ENCODE measurements at regions not wholly inside any gene's neighbourhood (a gene's known extent, or its start where the extent isn't known, plus 50 kb on each side); places are given as distances from the start of the nearest gene placed in this dataset.

DNA sequence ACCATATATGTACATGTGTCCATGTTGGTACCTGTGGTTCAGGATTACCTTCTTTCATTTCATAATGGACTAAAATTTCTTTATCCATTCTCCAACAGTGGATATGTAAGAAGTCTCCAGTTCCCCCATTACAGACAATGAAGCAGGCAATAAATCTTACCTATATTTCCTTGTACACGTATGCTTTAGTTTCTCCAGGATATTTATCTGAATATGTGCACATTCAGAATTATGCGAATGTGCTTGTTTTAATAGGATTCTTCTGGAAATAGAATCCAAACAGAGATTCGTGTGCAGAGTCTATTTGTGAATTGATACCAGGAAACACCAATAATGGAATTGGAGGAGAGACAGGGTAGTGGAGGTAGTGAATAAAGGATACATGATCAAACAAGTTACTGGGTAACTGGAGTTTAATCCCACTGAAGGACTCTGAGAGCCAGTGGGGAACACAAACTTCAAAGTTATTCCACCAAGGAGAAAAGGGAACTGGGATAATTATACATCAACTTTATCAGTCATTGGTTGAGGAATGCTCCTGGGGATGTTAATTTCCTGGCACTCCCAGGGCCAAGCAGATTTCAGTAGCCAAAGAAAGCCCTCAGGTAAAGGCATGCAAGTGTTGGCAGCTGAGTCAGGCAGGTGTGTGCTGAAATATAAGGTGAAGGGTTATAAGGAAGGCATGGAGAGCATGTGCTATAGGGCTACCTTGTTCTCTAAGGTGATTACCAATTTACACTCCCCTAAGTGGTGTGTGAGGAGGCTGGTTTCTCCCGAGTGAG, 374.9 kb upstream of the PBX1 start:
- 47 to 58% methylated on average over 4 of the region's 4 CpGs for WGBS, 2 experiments (ENCODE audit: low coverage in 1 of 2, low lambda C conversion rate in 2 of 2, missing lambda C conversion rate in 2 of 2)
- no peak overlapping the region for H2AFZ ChIP-seq
- no peaks in the 10 kb centered on the region for H3K9me3 ChIP-seq (ENCODE audit: low read depth)
- no peaks in the 10 kb centered on the region for H3K36me3 ChIP-seq (ENCODE audit: low read depth)
- no peaks in the 10 kb centered on the region for H3K79me2 ChIP-seq (ENCODE audit: insufficient read depth)
- H3K9me2 ChIP-seq (ENCODE audit: insufficient read depth), result no peaks in the 10 kb centered on the region; the same call in 1 of the 2 replicates
- TF ChIP-seq EZH2phosphoT487 (IDR thresholded peaks at IDR 0.05; ENCODE audit: insufficient read depth, low read depth), result no peak
- TF ChIP-seq EZH2 (IDR thresholded peaks at IDR 0.05; ENCODE audit: insufficient read depth, poor library complexity, severe bottlenecking), result no peak
- no peaks in the 10 kb centered on the region for H4K20me1 ChIP-seq (ENCODE audit: insufficient read depth)
- in situ Hi-C loops (cut with MboI), result no loop called here
- H3K27me3 ChIP-seq (replicated peaks; ENCODE audit: insufficient read depth), result no peaks in the 10 kb centered on the region; the same call in 1 of the 2 replicates
- H3F3A ChIP-seq (ENCODE audit: insufficient read depth), result no peaks in the 10 kb centered on the region
- H3K4me3 ChIP-seq, result no peak overlapping the region
- H3K9ac ChIP-seq, result no peak overlapping the region
- no peaks in the 10 kb centered on the region for H3K4me1 ChIP-seq (ENCODE audit: insufficient read depth)
- DNase-seq, result no peak
- no peak overlapping the region for H3K4me2 ChIP-seq (ENCODE audit: unreplicated experiment)
- H3K27ac ChIP-seq, result no peak overlapping the region

DNA sequence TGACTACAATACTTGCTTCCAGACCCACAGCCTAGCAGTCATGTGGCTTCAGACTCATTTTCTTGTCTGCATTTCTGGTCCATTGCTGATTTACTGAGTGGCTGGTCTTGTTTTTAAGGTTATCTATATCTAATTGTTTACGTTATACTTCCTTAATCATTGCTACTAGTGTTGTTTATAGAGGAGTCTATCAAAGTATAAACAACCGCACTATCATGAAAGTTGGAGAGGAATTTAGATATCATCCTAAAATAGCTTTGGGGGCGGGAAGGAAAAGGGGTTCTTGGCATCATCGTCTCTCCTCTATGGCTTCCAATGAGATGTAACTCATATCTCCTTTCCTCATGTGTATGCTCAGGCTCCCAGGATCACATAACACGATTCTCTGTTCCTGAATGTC, 372.1 kb upstream of the PBX1 start:
- TF ChIP-seq EZH2 (IDR thresholded peaks at IDR 0.05; ENCODE audit: insufficient read depth, poor library complexity, severe bottlenecking), result no peak
- TF ChIP-seq EZH2phosphoT487 (IDR thresholded peaks at IDR 0.05; ENCODE audit: insufficient read depth, low read depth), result no peak
- H3K27me3 ChIP-seq (replicated peaks; ENCODE audit: insufficient read depth), result no peaks in the 10 kb centered on the region; the same call in 1 of the 2 replicates
- no peaks in the 10 kb centered on the region for H3F3A ChIP-seq (ENCODE audit: insufficient read depth)
- H3K4me1 ChIP-seq (ENCODE audit: insufficient read depth), result no peaks in the 10 kb centered on the region
- H3K9ac ChIP-seq, result no peak overlapping the region
- H3K27ac ChIP-seq, result no peak overlapping the region
- no peak overlapping the region for H2AFZ ChIP-seq
- WGBS, 2 experiments (ENCODE audit: low coverage in 1 of 2, low lambda C conversion rate in 2 of 2, missing lambda C conversion rate in 2 of 2), result 50 to 58% methylated on average over 5 of the region's 5 CpGs
- no peaks in the 10 kb centered on the region for H3K9me3 ChIP-seq (ENCODE audit: low read depth)
- H3K79me2 ChIP-seq (ENCODE audit: insufficient read depth), result no peaks in the 10 kb centered on the region
- no peak overlapping the region for H3K4me3 ChIP-seq
- H4K20me1 ChIP-seq (ENCODE audit: insufficient read depth), result no peaks in the 10 kb centered on the region
- no peak overlapping the region for H3K4me2 ChIP-seq (ENCODE audit: unreplicated experiment)
- H3K36me3 ChIP-seq (ENCODE audit: low read depth), result no peaks in the 10 kb centered on the region
- DNase-seq, result no peak
- no peaks in the 10 kb centered on the region; the same call in 1 of the 2 replicates for H3K9me2 ChIP-seq (ENCODE audit: insufficient read depth)
- in situ Hi-C loops (cut with MboI), result no loop called here

DNA sequence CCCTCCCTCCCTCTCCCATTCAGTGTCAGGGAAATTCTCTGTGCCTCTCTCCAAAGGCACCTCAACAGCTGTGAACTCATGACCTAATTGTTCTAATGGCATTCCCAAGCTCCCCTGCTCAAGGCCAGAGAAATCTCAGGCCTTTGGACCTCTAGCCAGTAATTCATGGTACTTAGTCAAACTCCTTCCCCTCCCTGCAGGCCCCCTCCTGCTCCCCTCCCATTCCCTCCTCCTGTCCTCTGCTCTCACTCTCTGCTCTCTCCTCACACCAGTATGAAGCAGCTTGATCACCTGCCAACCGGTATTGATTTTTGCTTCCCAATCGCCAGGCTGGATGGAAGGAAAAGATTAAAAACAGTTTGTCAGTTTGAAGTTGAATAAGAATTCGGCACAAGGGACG, 370.5 kb upstream of the PBX1 start:
- no peak overlapping the region for H3K4me2 ChIP-seq (ENCODE audit: unreplicated experiment)
- 19% methylated on average over 4 of the region's 4 CpGs for WGBS, 2 experiments (ENCODE audit: low coverage in 1 of 2, low lambda C conversion rate in 2 of 2, missing lambda C conversion rate in 2 of 2)
- H3K27me3 ChIP-seq (replicated peaks; ENCODE audit: insufficient read depth), result no peaks in the 10 kb centered on the region; the same call in 1 of the 2 replicates
- H3K9me3 ChIP-seq (ENCODE audit: low read depth), result no peaks in the 10 kb centered on the region
- no peaks in the 10 kb centered on the region for H4K20me1 ChIP-seq (ENCODE audit: insufficient read depth)
- no peaks in the 10 kb centered on the region for H3K36me3 ChIP-seq (ENCODE audit: low read depth)
- H3K9me2 ChIP-seq (ENCODE audit: insufficient read depth), result no peaks in the 10 kb centered on the region; the same call in 1 of the 2 replicates
- no peak overlapping the region for H2AFZ ChIP-seq
- no peak for TF ChIP-seq EZH2phosphoT487 (IDR thresholded peaks at IDR 0.05; ENCODE audit: insufficient read depth, low read depth)
- no peak for TF ChIP-seq EZH2 (IDR thresholded peaks at IDR 0.05; ENCODE audit: insufficient read depth, poor library complexity, severe bottlenecking)
- no peaks in the 10 kb centered on the region for H3K79me2 ChIP-seq (ENCODE audit: insufficient read depth)
- H3K4me3 ChIP-seq, result no peak overlapping the region
- H3F3A ChIP-seq (ENCODE audit: insufficient read depth), result no peaks in the 10 kb centered on the region
- H3K9ac ChIP-seq, result no peak overlapping the region
- no peak overlapping the region for H3K27ac ChIP-seq
- no peaks in the 10 kb centered on the region for H3K4me1 ChIP-seq (ENCODE audit: insufficient read depth)
- in situ Hi-C loops (cut with MboI), result no loop called here
- no peak for DNase-seq

DNA sequence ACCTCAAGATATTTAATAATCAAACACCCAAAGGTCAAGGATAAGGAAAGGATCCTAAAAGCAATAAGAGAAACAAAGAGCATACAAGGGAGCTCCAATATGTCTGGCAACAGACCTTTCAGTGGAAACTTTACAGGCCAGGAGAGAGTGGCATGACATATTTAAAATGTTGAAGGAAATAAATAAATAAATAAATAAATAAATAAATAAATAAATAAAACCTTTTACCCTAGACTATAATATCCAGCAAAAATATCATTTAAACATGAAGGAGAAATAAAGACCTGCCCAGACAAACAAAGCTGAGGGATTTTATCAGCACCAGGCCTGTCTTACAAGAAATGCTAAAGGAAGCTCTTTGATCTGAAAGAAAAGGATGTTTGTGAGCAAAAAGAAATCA, 367.8 kb upstream of the PBX1 start:
- no peaks in the 10 kb centered on the region for H3K9me3 ChIP-seq (ENCODE audit: low read depth)
- no peaks in the 10 kb centered on the region for H3K4me1 ChIP-seq (ENCODE audit: insufficient read depth)
- H3K9ac ChIP-seq, result no peak overlapping the region
- H3K27me3 ChIP-seq (replicated peaks; ENCODE audit: insufficient read depth), result no peaks in the 10 kb centered on the region
- no peak for TF ChIP-seq EZH2phosphoT487 (IDR thresholded peaks at IDR 0.05; ENCODE audit: insufficient read depth, low read depth)
- TF ChIP-seq EZH2 (IDR thresholded peaks at IDR 0.05; ENCODE audit: insufficient read depth, poor library complexity, severe bottlenecking), result no peak
- H3K27ac ChIP-seq, result no peak overlapping the region
- H4K20me1 ChIP-seq (ENCODE audit: insufficient read depth), result no peaks in the 10 kb centered on the region
- no peaks in the 10 kb centered on the region for H3F3A ChIP-seq (ENCODE audit: insufficient read depth)
- in situ Hi-C loops (cut with MboI), result no loop called here
- no peak overlapping the region for H3K4me2 ChIP-seq (ENCODE audit: unreplicated experiment)
- H3K9me2 ChIP-seq (ENCODE audit: insufficient read depth), result no peaks in the 10 kb centered on the region
- H3K79me2 ChIP-seq (ENCODE audit: insufficient read depth), result no peaks in the 10 kb centered on the region
- DNase-seq, result no peak
- no peak overlapping the region for H2AFZ ChIP-seq
- no peak overlapping the region for H3K4me3 ChIP-seq
- H3K36me3 ChIP-seq (ENCODE audit: low read depth), result no peaks in the 10 kb centered on the region
